ENCODE measurements at regions not wholly inside any gene's neighbourhood (a gene's known extent, or its start where the extent isn't known, plus 50 kb on each side); places are given as distances from the start of the nearest gene placed in this dataset.

- TF ChIP-seq POLR2A (IDR thresholded peaks at IDR 0.05; ENCODE audit: low read length) (no peak), GATA1 (IDR thresholded peaks at IDR 0.05; ENCODE audit: low read depth, low read length) (no peak)
Observed at GRCh38 chr2:238775591-238775990, 72.3 kb upstream of the TWIST2 start.
